Epithelial cell of prostate (primary cell): ENCODE measurements at regions not wholly inside any gene's neighbourhood (a gene's known extent, or its start where the extent isn't known, plus 50 kb on each side); places are given as distances from the start of the nearest gene placed in this dataset.
"Not testable (repeated sequence)": the region's sequence is repeated elsewhere in the genome, so short reads cannot be mapped to it uniquely, and the experiment has no call there.

Experiments used
- DNase-seq: peaks from one replicate; pipeline ENCODE4 v3.0.0-alpha.2; 2011; ENCODE audit warnings: low read depth, low spot score
- H3K27ac ChIP-seq: fragments of 450-650 bp; 2 replicates; pipeline ENCODE4 v1.5.1; 2017; ENCODE audit warnings: mild to moderate bottlenecking

GRCh38 chr1:184176058-184176457, 124.5 kb downstream of the TSEN15 start:
- no peak for DNase-seq
- H3K27ac ChIP-seq: no peak overlapping the region

GRCh38 chr1:184181044-184181443, 129.5 kb downstream of the TSEN15 start:
- DNase-seq: no peak
- no peak overlapping the region for H3K27ac ChIP-seq

GRCh38 chr1:184183919-184184318, 132.4 kb downstream of the TSEN15 start:
- H3K27ac ChIP-seq: no peak overlapping the region
- no peak for DNase-seq

DNA sequence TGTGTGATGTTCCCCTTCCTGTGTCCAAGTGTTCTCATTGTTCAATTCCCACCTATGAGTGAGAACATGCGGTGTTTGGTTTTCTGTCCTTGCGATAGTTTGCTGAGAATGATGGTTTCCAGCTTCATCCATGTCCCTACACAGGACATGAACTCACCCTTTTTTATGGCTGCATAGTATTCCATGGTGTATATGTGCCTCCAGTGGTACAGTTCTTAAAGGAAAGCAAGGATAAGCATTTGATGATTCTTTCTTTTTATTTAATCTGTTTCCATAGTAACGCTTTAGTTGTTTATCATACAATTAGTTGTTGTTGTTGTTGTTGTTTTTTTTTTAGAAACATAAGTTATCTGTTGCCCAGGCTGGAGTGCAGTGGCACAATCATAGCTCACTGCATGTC, 133.1 kb downstream of the TSEN15 start:
- DNase-seq, H3K27ac ChIP-seq: not testable (repeated sequence)

DNA sequence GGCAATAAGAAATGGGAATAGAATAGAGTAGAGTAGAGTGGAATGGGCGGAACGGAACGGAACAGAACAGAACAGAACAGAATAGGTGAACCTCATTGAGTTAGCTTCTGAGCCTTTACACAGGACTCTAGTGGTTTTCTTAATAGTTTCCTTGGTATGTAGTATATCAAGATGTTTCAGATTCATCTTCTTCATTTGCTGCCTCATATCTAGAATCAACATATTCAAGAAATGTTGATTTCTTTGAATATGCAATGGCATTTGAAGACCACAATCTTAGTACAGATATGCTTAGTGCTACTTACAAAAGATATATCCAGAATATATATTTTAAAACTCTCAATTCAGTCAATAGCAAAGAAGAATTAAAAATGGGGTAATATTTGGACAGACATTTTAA, 133.8 kb downstream of the TSEN15 start:
- no peak overlapping the region for H3K27ac ChIP-seq
- DNase-seq: no peak

- H3K27ac ChIP-seq: no peak overlapping the region
- DNase-seq: no peak
Measured at GRCh38 chr1:184186167-184186566, 134.6 kb downstream of the TSEN15 start.

GRCh38 chr1:184187097-184187496, 135.6 kb downstream of the TSEN15 start:
- H3K27ac ChIP-seq: no peak overlapping the region
- no peak for DNase-seq

- no peak overlapping the region for H3K27ac ChIP-seq
- no peak for DNase-seq
Measured at GRCh38 chr1:184188037-184188436, 136.5 kb downstream of the TSEN15 start.

DNA sequence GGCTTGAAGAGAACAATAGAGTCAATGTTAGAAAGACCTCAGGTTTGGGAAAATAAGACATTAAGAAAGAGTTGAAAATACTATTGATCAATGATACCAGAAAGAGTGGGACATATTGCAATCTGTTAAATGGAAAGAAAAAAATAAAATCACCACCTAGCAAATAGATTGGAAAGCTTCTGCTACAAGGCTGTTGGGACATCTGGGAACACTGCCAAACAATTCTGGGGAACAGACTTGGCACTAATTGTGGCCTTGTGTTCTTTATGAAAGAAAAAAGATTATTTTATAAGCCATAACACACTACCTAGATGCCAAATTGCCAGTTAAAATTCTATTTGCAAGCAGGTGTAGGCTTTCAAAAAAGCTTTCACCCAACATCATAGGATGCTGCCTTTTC, 137.8 kb downstream of the TSEN15 start:
- DNase-seq: no peak
- H3K27ac ChIP-seq: no peak overlapping the region

DNA sequence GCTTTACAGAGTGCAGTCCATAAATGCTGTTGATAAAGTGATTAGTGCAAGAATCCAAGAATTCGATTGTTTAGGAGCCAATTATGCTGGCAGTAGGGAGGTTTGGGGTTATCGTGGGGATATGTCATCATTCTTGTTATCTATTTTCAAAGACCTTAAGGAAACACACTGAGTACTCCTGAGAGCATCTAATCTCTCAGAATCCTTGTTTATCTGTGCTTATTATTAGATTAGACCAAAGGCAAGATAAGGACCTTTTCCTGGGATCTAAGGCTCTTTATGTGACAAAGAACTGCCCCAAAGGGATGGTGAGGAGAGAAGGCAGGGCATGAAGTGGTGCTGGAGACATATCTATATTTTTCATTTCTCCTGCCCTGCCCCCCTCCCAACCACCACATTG, 139.1 kb downstream of the TSEN15 start:
- H3K27ac ChIP-seq: no peak overlapping the region
- no peak for DNase-seq

DNA sequence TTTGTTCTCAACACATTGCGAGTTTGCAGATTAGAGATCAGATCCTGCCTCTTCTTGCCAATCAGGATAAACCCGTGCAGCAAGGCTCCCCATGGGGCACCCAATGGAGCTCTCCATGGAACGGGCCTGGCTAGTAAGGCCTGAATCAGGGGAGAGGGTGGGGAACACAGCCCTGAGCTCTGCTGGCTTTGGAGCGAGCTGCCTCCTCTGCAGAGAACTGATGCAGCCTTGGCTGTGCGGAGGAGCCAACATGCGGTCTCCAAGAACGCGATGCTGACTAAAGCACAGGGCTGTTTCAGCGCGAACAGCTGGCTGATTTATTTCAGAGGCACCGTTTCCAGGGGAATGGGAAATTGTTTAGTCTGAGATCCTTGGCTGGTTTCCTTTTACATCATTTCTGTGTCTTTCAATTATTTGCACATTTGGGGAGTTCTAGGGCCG, 139.7 kb downstream of the TSEN15 start:
- no peak for DNase-seq
- H3K27ac ChIP-seq: no peak overlapping the region

DNA sequence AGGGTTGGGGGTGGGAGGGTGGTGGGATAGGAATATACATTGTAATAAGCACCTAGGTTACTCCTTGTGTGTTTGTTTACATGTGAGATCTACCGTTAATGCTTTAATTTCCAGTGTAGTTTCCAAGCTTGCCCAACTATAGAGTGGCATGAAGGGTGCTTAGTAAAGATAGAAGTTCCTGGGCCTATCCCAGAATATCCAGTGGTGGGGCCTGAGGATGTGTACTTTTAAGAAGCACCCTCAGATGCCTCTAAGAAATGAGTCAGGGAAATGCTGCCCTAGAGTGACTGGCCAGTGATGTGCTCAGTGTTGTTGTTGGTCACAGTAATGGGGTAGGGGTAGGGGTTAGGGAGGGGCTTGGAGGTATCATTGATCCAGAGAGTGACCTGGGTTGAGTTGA, 141.3 kb downstream of the TSEN15 start:
- H3K27ac ChIP-seq: no peak overlapping the region
- DNase-seq: no peak

- no peak overlapping the region for H3K27ac ChIP-seq
Measured at GRCh38 chr1:184193451-184193850, 141.9 kb downstream of the TSEN15 start.

GRCh38 chr1:184194236-184194635, 142.7 kb downstream of the TSEN15 start:
- no peak for DNase-seq
- H3K27ac ChIP-seq: no peak overlapping the region

More at GRCh38 chr1:184193451-184193850, 141.9 kb downstream of the TSEN15 start:
- no peak for DNase-seq

- not testable (repeated sequence) for DNase-seq, H3K27ac ChIP-seq
Measured at GRCh38 chr1:184195722-184196121, 144.2 kb downstream of the TSEN15 start.

GRCh38 chr1:184197831-184198230, 146.3 kb downstream of the TSEN15 start:
- H3K27ac ChIP-seq: no peak overlapping the region
- no peak for DNase-seq

GRCh38 chr1:184199036-184199435, 147.5 kb downstream of the TSEN15 start:
- DNase-seq: peak; percentile 6
- H3K27ac ChIP-seq: no peak overlapping the region

DNA sequence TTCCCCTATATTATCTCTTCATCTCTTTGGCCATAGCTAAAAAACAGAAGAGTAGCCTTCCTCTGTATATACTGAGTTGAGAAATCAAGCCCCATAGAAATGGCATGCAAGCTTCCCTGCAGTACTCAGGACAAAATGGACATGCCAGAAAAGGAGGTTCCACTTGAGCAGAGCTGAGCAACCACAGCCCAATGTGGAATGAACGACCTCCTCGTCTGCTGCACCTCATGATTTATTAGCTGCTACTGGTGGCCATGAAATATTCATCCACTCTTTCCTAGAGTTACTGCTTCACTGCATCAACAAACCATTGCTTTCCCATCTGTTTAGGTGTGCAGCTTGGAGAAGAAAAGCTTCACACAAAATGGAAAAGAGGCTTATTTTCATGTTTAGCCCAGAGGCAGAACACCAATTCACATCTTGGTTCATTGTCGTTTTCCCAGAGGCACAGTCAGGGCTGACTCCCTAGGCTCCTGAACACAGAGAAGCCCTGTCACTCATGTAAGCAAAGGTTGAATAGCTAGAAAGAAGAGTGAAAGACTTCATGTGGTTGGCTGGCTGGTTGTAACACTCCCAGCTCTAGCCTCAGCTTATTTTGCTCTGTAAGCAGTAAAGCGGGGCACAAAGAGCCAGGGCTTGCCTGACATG, 148.0 kb downstream of the TSEN15 start:
- DNase-seq: no peak

DNA sequence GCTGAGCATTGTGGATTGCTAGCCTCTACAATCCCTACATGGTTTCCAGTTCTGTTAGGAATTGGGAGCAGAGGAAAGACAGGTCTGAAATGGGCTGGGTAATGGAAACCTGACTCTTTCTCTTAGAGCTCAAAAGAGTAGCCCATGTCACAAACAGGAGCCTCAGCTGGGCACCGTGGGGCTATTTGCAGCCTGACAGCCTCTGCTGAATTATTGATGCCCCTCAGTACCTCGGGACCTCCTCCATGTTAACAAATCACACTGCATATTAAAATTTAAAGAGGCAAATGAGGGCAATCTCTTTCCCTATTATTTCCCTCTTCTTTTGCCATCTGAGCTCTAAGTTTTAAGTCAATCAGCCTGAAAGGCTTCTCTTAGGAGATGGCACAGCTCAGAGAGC, 157.1 kb downstream of the TSEN15 start:
- DNase-seq: no peak
- H3K27ac ChIP-seq: no peak overlapping the region

More for the DNA sequence above, 148.0 kb downstream of the TSEN15 start:
- H3K27ac ChIP-seq: no peak overlapping the region

DNA sequence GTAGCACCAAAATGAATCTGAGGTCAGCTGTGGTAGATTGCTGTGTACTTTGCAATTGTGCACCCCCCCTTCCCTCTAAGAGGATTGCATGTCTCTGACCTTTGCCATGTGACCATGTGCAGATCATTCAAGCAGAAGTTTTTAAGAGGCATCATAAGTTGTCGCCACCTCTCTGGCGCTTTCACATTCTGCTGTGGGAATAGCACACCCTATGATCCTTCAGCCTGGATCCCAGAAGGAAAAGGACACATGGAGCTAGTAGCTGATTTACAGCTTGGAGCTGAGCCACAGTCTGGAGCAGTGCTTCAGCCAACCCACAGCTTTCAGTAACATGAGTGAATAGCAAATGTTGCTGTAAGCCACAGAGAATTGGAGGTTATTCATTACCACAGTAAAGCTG, 158.5 kb downstream of the TSEN15 start:
- H3K27ac ChIP-seq: no peak overlapping the region
- no peak for DNase-seq

DNA sequence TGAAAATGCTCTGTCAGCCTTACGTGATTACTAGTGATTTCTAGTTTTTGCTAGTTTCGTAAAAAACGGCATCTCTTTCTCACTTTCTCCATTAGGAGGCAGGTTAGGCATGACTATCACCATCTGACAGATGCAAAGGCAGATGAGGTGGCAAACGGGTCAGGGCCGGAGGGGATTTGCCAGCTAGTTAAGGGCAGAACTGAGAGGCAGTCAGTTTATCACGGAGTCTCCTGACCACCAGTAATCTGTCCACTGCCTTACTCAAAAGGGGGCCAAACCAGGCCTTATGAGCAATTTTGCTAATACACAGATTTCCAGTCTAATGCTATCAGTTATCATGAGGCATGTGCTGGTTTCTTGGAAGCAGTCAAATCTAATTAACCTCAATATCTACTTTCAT, 159.3 kb downstream of the TSEN15 start:
- no peak overlapping the region for H3K27ac ChIP-seq
- DNase-seq: no peak

- peak; percentile 73 for DNase-seq
- no peak overlapping the region for H3K27ac ChIP-seq
Measured at GRCh38 chr1:184212649-184213314, 161.3 kb downstream of the TSEN15 start.
